K562 (cell line): ENCODE measurements at regions not wholly inside any gene's neighbourhood (a gene's known extent, or its start where the extent isn't known, plus 50 kb on each side); places are given as distances from the start of the nearest gene placed in this dataset.
A peak's percentile ranks its signal among the peaks of the same experiment; 100 is the strongest.

ENCODE experiments used
- ATAC-seq: fragments of 200-7000 bp; cut with Tn5 transposase; 3 replicates; pipeline ENCODE4 v1.9.1; 2020; ENCODE audit warnings: moderate library complexity
- BruUV-seq: library from RNA; stranded (reverse); fragments of 400-500 nt; replicated peaks from 2 replicates; lab custom pipeline; 2021; lab: Mats Ljungman, UMichigan
- CTCF ChIA-PET: fragments of 300-600 bp; formaldehyde crosslinking; extraction: SDS; loops from one replicate; lab custom pipeline; 2021; ENCODE audit warnings: low intra/inter-chr PET ratio; lab: Yijun Ruan, JAX
- POLR2A ChIA-PET: fragments of 300-600, 350-650 bp; sonication (Branson Sonifier 250); formaldehyde crosslinking; extraction: SDS; loops from one replicate; lab custom pipeline; 2021; ENCODE audit warnings: antibody characterized with exemption, inconsistent platforms; lab: Yijun Ruan, JAX
- DNase-seq, 4 experiments: peaks; one replicate each; pipeline versions ENCODE4 v3.0.0 to v3.0.0-alpha.2; 2011 to 2018; ENCODE audit warnings: low spot score in 3 of 4, mixed read lengths in 3 of 4; ENCODE audit errors: extremely low read depth in 1 of 4
- FAIRE-seq: peaks from 2 replicates; lab custom pipeline; 2011; peaks lifted over from hg19 to GRCh38; lab: Jason Lieb, UNC
- H2AFZ ChIP-seq: 2 replicates; pipeline ENCODE4 v1.6.0; 2011; ENCODE audit warnings: low read depth, low read length, control low read depth, inconsistent platforms
- H3K27ac ChIP-seq: fragments of 200-600 bp; 3 replicates; pipeline ENCODE4 v1.8.0; 2011; ENCODE audit warnings: low read depth, mild to moderate bottlenecking, control low read depth, inconsistent platforms, low read length, moderate library complexity, mixed read lengths; ENCODE audit errors: extremely low read depth
- H3K27me3 ChIP-seq, 2 experiments: fragments of 300-600 bp in 1 of 2; 2 replicates in 1 of 2; 3 replicates in 1 of 2; pipeline versions ENCODE4 v1.6.0 to v1.8.0; 2011; ENCODE audit warnings: inconsistent platforms in 2 of 2, low read length in 2 of 2, mild to moderate bottlenecking in 1 of 2, mixed read lengths in 1 of 2, moderate library complexity in 1 of 2; ENCODE audit not compliant: control insufficient read depth in 2 of 2, insufficient read depth in 2 of 2
- H3K36me3 ChIP-seq: fragments of 300-600 bp; 3 replicates; pipeline ENCODE4 v1.8.0; 2011; ENCODE audit warnings: mild to moderate bottlenecking, low read length, inconsistent platforms; ENCODE audit not compliant: control insufficient read depth, insufficient read depth
- H3K4me1 ChIP-seq, 2 experiments: fragments of 200-600 bp in 1 of 2; replicated peaks in 1 of 2; 2 replicates in 1 of 2; 3 replicates in 1 of 2; pipeline versions ENCODE4 v1.5.1 to v1.8.0; 2011; ENCODE audit warnings: inconsistent platforms in 2 of 2, low read length in 2 of 2, mild to moderate bottlenecking in 1 of 2, mixed read lengths in 1 of 2, moderate library complexity in 1 of 2; ENCODE audit not compliant: control insufficient read depth in 2 of 2, insufficient read depth in 2 of 2
- H3K4me2 ChIP-seq: 2 replicates; pipeline ENCODE4 v1.6.1; 2011; ENCODE audit warnings: low read length, control low read depth, inconsistent platforms, mixed read lengths; ENCODE audit not compliant: insufficient read depth
- H3K4me3 ChIP-seq: fragments of 200-600 bp; sonication (generic), shearing (Covaris generic); 2 replicates; pipeline ENCODE4 v1.5.1; 2016; ENCODE audit warnings: control low read depth, inconsistent platforms
- H3K79me2 ChIP-seq: fragments of 200-600 bp; 3 replicates; pipeline ENCODE4 v1.8.0; 2011; ENCODE audit warnings: low read length, inconsistent platforms; ENCODE audit not compliant: control insufficient read depth, insufficient read depth
- H3K9ac ChIP-seq, 2 experiments: 2 replicates each; pipeline versions ENCODE4 v1.6.0 to v1.6.1; 2011; ENCODE audit warnings: low read depth in 2 of 2, low read length in 2 of 2, control low read depth in 1 of 2, inconsistent platforms in 1 of 2, mild to moderate bottlenecking in 1 of 2, mixed read lengths in 1 of 2; ENCODE audit not compliant: insufficient read depth in 1 of 2
- H3K9me1 ChIP-seq: one replicate; pipeline ENCODE4 v1.6.0; 2011; ENCODE audit warnings: inconsistent platforms, mild to moderate bottlenecking, low read length, moderate library complexity; ENCODE audit not compliant: control insufficient read depth, insufficient read depth
- H3K9me3 ChIP-seq: replicated peaks from 2 replicates; pipeline ENCODE4 v1.5.1; 2011; ENCODE audit warnings: low read depth, low read length, inconsistent platforms; ENCODE audit not compliant: control insufficient read depth, insufficient read depth
- H4K20me1 ChIP-seq: replicated peaks from 2 replicates; pipeline ENCODE4 v1.6.1; 2011; ENCODE audit warnings: low read length, inconsistent platforms, mixed read lengths; ENCODE audit not compliant: control insufficient read depth, insufficient read depth
- FOXO4 ChIP-seq: fragments of 450-650 bp; formaldehyde crosslinking; IDR thresholded peaks from 2 replicates; pipeline ENCODE4 v1.4.0; 2020; ENCODE audit warnings: mild to moderate bottlenecking, moderate library complexity
- MXI1 ChIP-seq: IDR thresholded peaks from 2 replicates; pipeline ENCODE4 v1.6.1; 2011; ENCODE audit warnings: low read depth, mild to moderate bottlenecking, improper control_type of control experiment, low read length
- RFX1 ChIP-seq: fragments of 450-650 bp; IDR thresholded peaks from 2 replicates; pipeline ENCODE4 v1.6.1; 2016; ENCODE audit warnings: mild to moderate bottlenecking, moderate library complexity
- WGBS: fragments of 100-300 bp; shearing (Covaris generic); methylation state at CpG from one replicate; pipeline ENCODE4 v1.1.6; 2016; ENCODE audit warnings: low coverage, mixed read lengths; ENCODE audit not compliant: insufficient coverage; ENCODE audit errors: missing lambda C conversion rate; 5-methylcytosine and 5-hydroxymethylcytosine counted together
- in situ Hi-C: fragments of 300-500 bp; cut with MboI; formaldehyde crosslinking; loops from 4 replicates; pipeline ENCODE4 v1.15.0; 2018; ENCODE audit warnings: inconsistent platforms, mixed read lengths
- intact Hi-C: fragments of 100-400 bp; cut with micrococcal nuclease; formaldehyde crosslinking; loops from 2 replicates; pipeline ENCODE4 v1.14.2; 2022
- TF ChIP-seq, protein P1 (sequence below), 3 experiments: fragments of 200-800 bp in 1 of 3; sonication (Bioruptor generic) in 1 of 3; sonication (generic) in 1 of 3; formaldehyde crosslinking in 1 of 3; IDR thresholded peaks; 2 replicates each; pipeline versions ENCODE4 v1.6.1 to v1.8.0; 2016 to 2022; ENCODE audit warnings: mild to moderate bottlenecking in 2 of 3, missing compliant biosample characterization in 2 of 3, missing genetic modification characterization in 2 of 3, missing genetic modification reagents in 1 of 3

- TF ChIP-seq MXI1 (no peak), FOXO4 (no peak)
Measured at GRCh38 chr15:25987638-25988037, 124.5 kb upstream of the ATP10A start (continued).

GRCh38 chr15:25985165-25985564 is 122.0 kb upstream of the ATP10A start:
- Histone ChIP-seq H3K9me3 (no peaks in the 10 kb centered on the region), H3K4me2 (no peak overlapping the region), H4K20me1 (no peaks in the 10 kb centered on the region), H3K9ac (no peak overlapping the region), H3K4me3 (no peak overlapping the region), H3K27ac (no peak overlapping the region), H3K4me1 (peaks cover 0 to 7% of the 10 kb centered on the region in 2 experiments; a peak in 1 of 5 replicates), H3K9me1 (no peaks in the 10 kb centered on the region), H2AFZ (no peak overlapping the region), H3K27me3 (peaks cover 0 to 4% of the 10 kb centered on the region in 2 experiments; a peak in 1 of 5 replicates), H3K36me3 (no peaks in the 10 kb centered on the region), H3K79me2 (no peaks in the 10 kb centered on the region)
- ChIA-PET POLR2A (no interaction called here), CTCF (no interaction called here)
- peak; percentile 13; the same call in 1 of the 2 replicates for TF ChIP-seq RFX1
- TF ChIP-seq, protein P1, sequence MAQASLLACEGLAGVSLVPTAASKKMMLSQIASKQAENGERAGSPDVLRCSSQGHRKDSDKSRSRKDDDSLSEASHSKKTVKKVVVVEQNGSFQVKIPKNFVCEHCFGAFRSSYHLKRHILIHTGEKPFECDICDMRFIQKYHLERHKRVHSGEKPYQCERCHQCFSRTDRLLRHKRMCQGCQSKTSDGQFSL (CRISPR knock-in tag; IDR thresholded peaks at IDR 0.05) = no peak
- TF ChIP-seq, protein P1 (tag; IDR thresholded peaks at IDR 0.05) = no peak
- DNase-seq (no peak), ATAC-seq (no peak), FAIRE-seq (no peak)
- BruUV-seq = no TSS peak
- 0% methylated on average over 4 of the region's 4 CpGs for WGBS
- in situ Hi-C loops (no loop called here), intact Hi-C loops (no loop called here)
